ENCODE measurements at regions not wholly inside any gene's neighbourhood (a gene's known extent, or its start where the extent isn't known, plus 50 kb on each side); places are given as distances from the start of the nearest gene placed in this dataset.

- 54% methylated on average over 8 of the region's 8 CpGs for WGBS (ENCODE audit: insufficient coverage, insufficient replicate concordance, low lambda C conversion rate, missing lambda C conversion rate)
- ChIA-PET CTCF (no interaction called here), RAD21 (ENCODE audit: unreplicated experiment) (no interaction called here), SMC1A (ENCODE audit: uncharacterized antibody, unreplicated experiment) (no interaction called here), POLR2A (interaction anchor here (0.6 kb wide), 1 partner anchor 88 kb away, joined by 4 read pairs; no protein-coding TSS in a partner anchor)
- Histone ChIP-seq H3K27ac (ENCODE audit: control insufficient read depth, insufficient read depth) (no peak overlapping the region), H3K4me3 (no peak overlapping the region), H2AFZ (ENCODE audit: control insufficient read depth, low read depth, low read length) (no peak overlapping the region), H3K9me3 (replicated peaks; ENCODE audit: control insufficient read depth, insufficient read depth, low read length) (no peaks in the 10 kb centered on the region), H3K27me3 (replicated peaks in 1 of 2; ENCODE audit: control insufficient read depth in 2 of 2, insufficient read depth in 2 of 2, low read length in 1 of 2) (no peaks in the 10 kb centered on the region), H3K4me1 (ENCODE audit: control insufficient read depth, insufficient read depth, low read length) (no peaks in the 10 kb centered on the region), H3K4me2 (ENCODE audit: control insufficient read depth, insufficient read depth) (no peak overlapping the region), H3K9ac (ENCODE audit: control insufficient read depth, insufficient read depth, low read length) (no peak overlapping the region), H3K79me2 (ENCODE audit: control insufficient read depth, insufficient read depth, low read length) (no peaks in the 10 kb centered on the region), H3K36me3 (ENCODE audit: control insufficient read depth in 2 of 2, insufficient read depth in 2 of 2, low read length in 1 of 2) (no peaks in the 10 kb centered on the region), H4K20me1 (ENCODE audit: control insufficient read depth, insufficient read depth) (no peaks in the 10 kb centered on the region)
- in situ Hi-C loops (cut with MboI), result no loop called here
- TF ChIP-seq RBBP5 (conservative IDR thresholded peaks at IDR 0.05) (no peak), SRF (IDR thresholded peaks at IDR 0.05; ENCODE audit: low read depth in 2 of 2, low read length in 2 of 2) (no peak), TCF7 (IDR thresholded peaks at IDR 0.05; ENCODE audit: borderline replicate concordance) (no peak), CREM (IDR thresholded peaks at IDR 0.05; ENCODE audit: low read depth) (no peak), CEBPB (IDR thresholded peaks at IDR 0.05; ENCODE audit: borderline replicate concordance in 1 of 2, low read depth in 2 of 2, low read length in 2 of 2) (no peak), SIN3A (IDR thresholded peaks at IDR 0.05; ENCODE audit: low read depth, low read length) (no peak), TAF1 (IDR thresholded peaks at IDR 0.05; ENCODE audit: borderline replicate concordance, low read depth, low read length) (no peak)
- no peak for DNase-seq (ENCODE audit: low read depth, low spot score)
- intact Hi-C loops (cut with micrococcal nuclease; ENCODE audit: unreplicated experiment), result no loop called here
- no TSS peak for BruUV-seq (replicated peaks)
- ATAC-seq, result no peak
- FAIRE-seq, result no peak
Observed at GRCh38 chr21:38965241-38965640, 159.5 kb downstream of the ETS2 start.

DNA sequence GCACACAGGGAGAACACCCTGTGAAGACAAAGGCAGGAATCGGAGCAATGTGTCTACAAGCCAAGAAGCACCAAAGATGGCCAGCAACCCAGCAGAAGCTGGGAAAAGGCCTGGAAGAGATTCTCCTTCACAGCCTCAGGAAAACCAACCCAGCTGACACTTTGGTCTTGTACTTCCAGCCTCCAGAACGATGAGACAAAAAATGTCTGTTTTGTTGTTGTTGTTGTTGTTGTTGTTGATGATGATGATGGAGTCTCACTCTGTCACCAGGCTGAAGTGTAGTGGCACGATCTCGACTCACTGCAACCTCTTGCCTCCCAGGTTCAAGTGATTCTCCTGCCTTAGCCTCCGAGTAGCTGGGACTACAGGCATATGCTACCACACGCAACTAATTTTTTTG, 157.3 kb downstream of the ETS2 start:
- Histone ChIP-seq H3K27me3 (replicated peaks in 1 of 2; ENCODE audit: control insufficient read depth in 2 of 2, insufficient read depth in 2 of 2, low read length in 1 of 2) (no peaks in the 10 kb centered on the region), H4K20me1 (ENCODE audit: control insufficient read depth, insufficient read depth) (no peaks in the 10 kb centered on the region), H3K9ac (ENCODE audit: control insufficient read depth, insufficient read depth, low read length) (no peak overlapping the region), H3K79me2 (ENCODE audit: control insufficient read depth, insufficient read depth, low read length) (no peaks in the 10 kb centered on the region), H3K27ac (ENCODE audit: control insufficient read depth, insufficient read depth) (no peak overlapping the region), H2AFZ (ENCODE audit: control insufficient read depth, low read depth, low read length) (no peak overlapping the region), H3K4me2 (ENCODE audit: control insufficient read depth, insufficient read depth) (no peak overlapping the region), H3K36me3 (ENCODE audit: control insufficient read depth in 2 of 2, insufficient read depth in 2 of 2, low read length in 1 of 2) (no peaks in the 10 kb centered on the region), H3K9me3 (replicated peaks; ENCODE audit: control insufficient read depth, insufficient read depth, low read length) (no peaks in the 10 kb centered on the region), H3K4me3 (no peak overlapping the region), H3K4me1 (ENCODE audit: control insufficient read depth, insufficient read depth, low read length) (no peaks in the 10 kb centered on the region)
- DNase-seq (ENCODE audit: low read depth, low spot score), result no peak
- CTCF ChIA-PET, result no interaction called here
- WGBS (ENCODE audit: insufficient coverage, insufficient replicate concordance, low lambda C conversion rate, missing lambda C conversion rate), result 37% methylated on average over 6 of the region's 6 CpGs
- RAD21 ChIA-PET (ENCODE audit: unreplicated experiment), result no interaction called here
- in situ Hi-C loops (cut with MboI), result no loop called here
- ATAC-seq, result no peak
- TF ChIP-seq HCFC1 (IDR thresholded peaks at IDR 0.05; ENCODE audit: low read length), result no peak
- no peak for TF ChIP-seq EZH2 (IDR thresholded peaks at IDR 0.05; ENCODE audit: borderline replicate concordance, control insufficient read depth, low read depth, low read length)
- no peak for TF ChIP-seq RELA (IDR thresholded peaks at IDR 0.05; ENCODE audit: borderline replicate concordance, partially characterized antibody)
- no peak for TF ChIP-seq USF2 (IDR thresholded peaks at IDR 0.05; ENCODE audit: borderline replicate concordance, low read depth, low read length)
- BruUV-seq (replicated peaks), result no TSS peak
- intact Hi-C loops (cut with micrococcal nuclease; ENCODE audit: unreplicated experiment), result no loop called here
- FAIRE-seq, result no peak
- SMC1A ChIA-PET (ENCODE audit: uncharacterized antibody, unreplicated experiment), result no interaction called here
- POLR2A ChIA-PET, result no interaction called here

Data from GM12878 (cell line).